A549 (cell line): ENCODE measurements at regions not wholly inside any gene's neighbourhood (a gene's known extent, or its start where the extent isn't known, plus 50 kb on each side); places are given as distances from the start of the nearest gene placed in this dataset.

ENCODE experiments used
- ATAC-seq, 2 experiments: fragments of 200-7000 bp in 1 of 2; fragments of >200 bp in 1 of 2; cut with Nextera tagmentation in 1 of 2; cut with Tn5 transposase in 1 of 2; 3 replicates each; pipeline versions ENCODE4 v1.8.0 to v1.9.1; 2018 to 2020; ENCODE audit warnings: mild to moderate bottlenecking in 1 of 2, moderate library complexity in 1 of 2
- CTCF ChIA-PET: fragments of 300-600 bp; sonication (Branson Sonifier 250); formaldehyde crosslinking; extraction: SDS; loops from one replicate; lab custom pipeline; 2021; ENCODE audit warnings: antibody characterized with exemption, inconsistent platforms; lab: Yijun Ruan, JAX
- POLR2A ChIA-PET: fragments of 350-600 bp; formaldehyde crosslinking; extraction: SDS; loops from one replicate; lab custom pipeline; 2021; ENCODE audit warnings: antibody characterized with exemption, inconsistent platforms; lab: Yijun Ruan, JAX
- DNase-seq, 2 experiments: peaks; one replicate each; pipeline versions ENCODE4 v3.0.0 to v3.0.0-alpha.2; 2011 to 2016; ENCODE audit warnings: low read depth in 1 of 2, low spot score in 1 of 2
- FAIRE-seq: peaks from 2 replicates; lab custom pipeline; 2011; peaks lifted over from hg19 to GRCh38; lab: Jason Lieb, UNC
- H3K27ac ChIP-seq, 2 experiments: fragments of >200 bp; sonication (Bioruptor Twin); formaldehyde crosslinking; 3 replicates each; pipeline ENCODE4 v1.5.1; 2016 to 2017
- H3K4me1 ChIP-seq: fragments of >200 bp; sonication (Bioruptor Twin); formaldehyde crosslinking; 3 replicates; pipeline ENCODE4 v1.6.1; 2016
- H3K4me2 ChIP-seq: fragments of >200 bp; sonication (Bioruptor Twin); formaldehyde crosslinking; 3 replicates; pipeline ENCODE4 v1.6.1; 2016
- H3K4me3 ChIP-seq: fragments of >200 bp; sonication (Bioruptor Twin); formaldehyde crosslinking; 3 replicates; pipeline ENCODE4 v1.5.1; 2016
- H3K9me3 ChIP-seq: fragments of >200 bp; sonication (Bioruptor Twin); formaldehyde crosslinking; 3 replicates; pipeline ENCODE4 v1.6.1; 2016
- BCL3 ChIP-seq: fragments of >200 bp; sonication (Bioruptor Twin); formaldehyde crosslinking; IDR thresholded peaks from 3 replicates; pipeline ENCODE4 v1.6.1; 2016
- BHLHE40 ChIP-seq: IDR thresholded peaks from 2 replicates; pipeline ENCODE4 v1.6.1; 2012; ENCODE audit warnings: low read depth, low read length, inconsistent platforms
- CBX2 ChIP-seq: fragments of 200-600 bp; sonication (generic); IDR thresholded peaks from 2 replicates; pipeline ENCODE4 v1.6.1; 2016; ENCODE audit warnings: low read depth, mild to moderate bottlenecking, borderline replicate concordance
- CHD2 ChIP-seq: fragments of 150-350 bp; IDR thresholded peaks from 2 replicates; pipeline ENCODE4 v1.6.1; 2014; ENCODE audit warnings: low read length; ENCODE audit not compliant: partially characterized antibody
- CHD4 ChIP-seq: fragments of 200-600 bp; sonication (generic); IDR thresholded peaks from 2 replicates; pipeline ENCODE4 v1.6.1; 2016; ENCODE audit warnings: antibody characterized with exemption, mild to moderate bottlenecking, borderline replicate concordance
- EHF ChIP-seq: fragments of 250-450 bp; sonication (Bioruptor Pico); IDR thresholded peaks from 2 replicates; pipeline ENCODE4 v1.5.0; 2020; ENCODE audit warnings: mild to moderate bottlenecking
- EP300 ChIP-seq, 2 experiments: fragments of >200 bp; sonication (Bioruptor Twin); formaldehyde crosslinking; IDR thresholded peaks; 2 replicates in 1 of 2; 3 replicates in 1 of 2; pipeline ENCODE4 v1.6.1; 2016 to 2017
- GATA3 ChIP-seq: IDR thresholded peaks from 2 replicates; pipeline ENCODE4 v1.6.1; 2012; ENCODE audit warnings: borderline replicate concordance
- HOXA7 ChIP-seq: fragments of 250-450 bp; sonication (Bioruptor Pico); IDR thresholded peaks from 2 replicates; pipeline ENCODE4 v1.5.0; 2020; ENCODE audit warnings: mild to moderate bottlenecking, moderate library complexity
- JUN ChIP-seq, 2 experiments: fragments of >200 bp; sonication (Bioruptor Twin); formaldehyde crosslinking; IDR thresholded peaks; 2 replicates in 1 of 2; 3 replicates in 1 of 2; pipeline ENCODE4 v1.6.1; 2016 to 2017
- JUNB ChIP-seq: fragments of >200 bp; sonication (Bioruptor Twin); formaldehyde crosslinking; IDR thresholded peaks from 2 replicates; pipeline ENCODE4 v1.6.1; 2016
- KDM5A ChIP-seq: fragments of 200-600 bp; sonication (generic); IDR thresholded peaks from 2 replicates; pipeline ENCODE4 v1.6.1; 2016; ENCODE audit warnings: antibody characterized with exemption, mild to moderate bottlenecking
- MAX ChIP-seq: IDR thresholded peaks from 2 replicates; pipeline ENCODE4 v1.6.1; 2012
- NFE2L2 ChIP-seq: fragments of 150-350 bp; conservative IDR thresholded peaks from 2 replicates; pipeline ENCODE4 v1.6.1; 2014; ENCODE audit warnings: low read length
- NPAS2 ChIP-seq: fragments of 250-450 bp; sonication (Bioruptor Pico); IDR thresholded peaks from 2 replicates; pipeline ENCODE4 v1.8.0; 2022; ENCODE audit warnings: mild to moderate bottlenecking, moderate library complexity, borderline replicate concordance
- PHF8 ChIP-seq: fragments of 200-600 bp; sonication (generic); IDR thresholded peaks from 2 replicates; pipeline ENCODE4 v1.6.1; 2016; ENCODE audit warnings: low read depth, mild to moderate bottlenecking, antibody characterized with exemption, moderate library complexity, borderline replicate concordance
- POLR2A ChIP-seq: IDR thresholded peaks from 2 replicates; pipeline ENCODE4 v1.6.1; 2012; ENCODE audit warnings: mild to moderate bottlenecking, low read length
- POLR2AphosphoS2 ChIP-seq: conservative IDR thresholded peaks from 2 replicates; pipeline ENCODE4 v1.6.1; 2012; ENCODE audit warnings: low read length, improper control_type of control experiment, inconsistent platforms
- RAD21 ChIP-seq, 2 experiments: fragments of >200 bp in 1 of 2; sonication (Bioruptor Twin) in 1 of 2; formaldehyde crosslinking in 1 of 2; IDR thresholded peaks in 1 of 2; conservative IDR thresholded peaks in 1 of 2; 2 replicates in 1 of 2; 3 replicates in 1 of 2; pipeline ENCODE4 v1.6.1; 2012 to 2018; ENCODE audit warnings: inconsistent platforms in 1 of 2
- RARB ChIP-seq: fragments of 250-450 bp; sonication (Bioruptor Pico); IDR thresholded peaks from 2 replicates; pipeline ENCODE4 v1.8.0; 2021; ENCODE audit warnings: mild to moderate bottlenecking, moderate library complexity
- RNF2 ChIP-seq: fragments of 200-600 bp; sonication (generic); IDR thresholded peaks from 2 replicates; pipeline ENCODE4 v1.6.1; 2016; ENCODE audit warnings: low read depth, mild to moderate bottlenecking, antibody characterized with exemption, moderate library complexity, borderline replicate concordance
- SREBF2 ChIP-seq: fragments of 450-650 bp; IDR thresholded peaks from 2 replicates; pipeline ENCODE4 v1.6.1; 2014; ENCODE audit warnings: mild to moderate bottlenecking, moderate library complexity
- TP53 ChIP-seq: fragments of 250-450 bp; sonication (Bioruptor Pico); IDR thresholded peaks from 2 replicates; pipeline ENCODE4 v1.5.0; 2021; ENCODE audit warnings: mild to moderate bottlenecking, moderate library complexity
- USF2 ChIP-seq: fragments of 450-650 bp; IDR thresholded peaks from 2 replicates; pipeline ENCODE4 v1.6.1; 2014; ENCODE audit warnings: antibody characterized with exemption
- ZFP36 ChIP-seq: fragments of 450-650 bp; IDR thresholded peaks from 2 replicates; pipeline ENCODE4 v1.6.1; 2014; ENCODE audit warnings: borderline replicate concordance; ENCODE audit not compliant: partially characterized antibody
- ZNF302 ChIP-seq: fragments of 250-450 bp; sonication (Bioruptor Pico); IDR thresholded peaks from 2 replicates; pipeline ENCODE4 v1.9.0; 2021; ENCODE audit warnings: inconsistent platforms, mild to moderate bottlenecking, moderate library complexity
- ZSCAN20 ChIP-seq: fragments of 250-450 bp; sonication (Bioruptor Pico); IDR thresholded peaks from 2 replicates; pipeline ENCODE4 v1.8.0; 2022; ENCODE audit warnings: mild to moderate bottlenecking, moderate library complexity
- WGBS: methylation state at CpG from one replicate; pipeline ENCODE4 v1.1.6; 2017; ENCODE audit errors: missing lambda C conversion rate; 5-methylcytosine and 5-hydroxymethylcytosine counted together

GRCh38 chr13:84739021-84739420 lies 856.7 kb upstream of the SLITRK1 start:
- CTCF ChIA-PET = no interaction called here
- Histone ChIP-seq H3K4me1 (no peaks in the 10 kb centered on the region), H3K9me3 (no peaks in the 10 kb centered on the region), H3K4me2 (no peak overlapping the region), H3K27ac (no peak overlapping the region), H3K4me3 (no peak overlapping the region)
- no peak for FAIRE-seq
- ATAC-seq = no peak
- TF ChIP-seq EHF (CRISPR knock-in tag) (no peak), ZFP36 (no peak), BHLHE40 (no peak), CBX2 (no peak), ZNF302 (CRISPR knock-in tag) (no peak), NPAS2 (CRISPR knock-in tag) (no peak), PHF8 (no peak), TP53 (CRISPR knock-in tag) (no peak), EP300 (IDR thresholded peaks at IDR 0.05) (no peak), RNF2 (no peak), JUNB (no peak), SREBF2 (no peak), NFE2L2 (no peak), HOXA7 (no peak), CHD4 (no peak), USF2 (no peak)
- WGBS = 34% methylated on average over 2 of the region's 2 CpGs
- no peak for DNase-seq
- POLR2A ChIA-PET = no interaction called here

- H3K4me1 ChIP-seq = no peaks in the 10 kb centered on the region
- no peaks in the 10 kb centered on the region for H3K9me3 ChIP-seq
- ChIA-PET CTCF (no interaction called here), POLR2A (no interaction called here)
- no peak overlapping the region for H3K4me2 ChIP-seq
- H3K27ac ChIP-seq = no peak overlapping the region
- H3K4me3 ChIP-seq = no peak overlapping the region
- TF ChIP-seq ZSCAN20 = no peak
- no peak for TF ChIP-seq KDM5A
- no peak for TF ChIP-seq JUN (IDR thresholded peaks at IDR 0.05)
- TF ChIP-seq CHD4 = no peak
- TF ChIP-seq POLR2A = no peak
- TF ChIP-seq GATA3 = no peak
- no peak for TF ChIP-seq RAD21 (conservative IDR thresholded peaks at IDR 0.05 in 1 of 2, IDR thresholded peaks at IDR 0.05 in 1 of 2)
- TF ChIP-seq POLR2AphosphoS2 = no peak
- no peak for TF ChIP-seq BCL3
- TF ChIP-seq RARB = no peak
- no peak for TF ChIP-seq CHD2
- no peak for TF ChIP-seq MAX
- no peak for TF ChIP-seq PHF8
- TF ChIP-seq TP53 (CRISPR knock-in tag) = no peak
- ATAC-seq (no peak), FAIRE-seq (no peak), DNase-seq (no peak)
- 9% methylated on average over 1 of the region's 1 CpG for WGBS
Measured at GRCh38 chr13:84737661-84738060, 855.4 kb upstream of the SLITRK1 start.
